Sigmoid colon (tissue), 3 donors: ENCODE measurements at regions not wholly inside any gene's neighbourhood (a gene's known extent, or its start where the extent isn't known, plus 50 kb on each side); places are given as distances from the start of the nearest gene placed in this dataset.
"Not testable (repeated sequence)": the region's sequence is repeated elsewhere in the genome, so short reads cannot be mapped to it uniquely, and the experiment has no call there.

Experiments used
- POLR2A ChIP-seq, 2 donors: fragments of 450-650 bp; IDR thresholded peaks; one replicate each; pipeline ENCODE4 v1.6.1; 2016; ENCODE audit warnings: antibody characterized with exemption in 2 of 2, mild to moderate bottlenecking in 2 of 2, moderate library complexity in 2 of 2
- TF ChIP-seq, protein P1 (sequence below), 4 experiments: fragments of 450-650 bp in 3 of 4; fragments of 200-600 bp in 1 of 4; IDR thresholded peaks; one replicate each; pipeline ENCODE4 v1.5.1; 2016 to 2019; ENCODE audit warnings: antibody characterized with exemption in 4 of 4, mild to moderate bottlenecking in 3 of 4, moderate library complexity in 2 of 4

DNA sequence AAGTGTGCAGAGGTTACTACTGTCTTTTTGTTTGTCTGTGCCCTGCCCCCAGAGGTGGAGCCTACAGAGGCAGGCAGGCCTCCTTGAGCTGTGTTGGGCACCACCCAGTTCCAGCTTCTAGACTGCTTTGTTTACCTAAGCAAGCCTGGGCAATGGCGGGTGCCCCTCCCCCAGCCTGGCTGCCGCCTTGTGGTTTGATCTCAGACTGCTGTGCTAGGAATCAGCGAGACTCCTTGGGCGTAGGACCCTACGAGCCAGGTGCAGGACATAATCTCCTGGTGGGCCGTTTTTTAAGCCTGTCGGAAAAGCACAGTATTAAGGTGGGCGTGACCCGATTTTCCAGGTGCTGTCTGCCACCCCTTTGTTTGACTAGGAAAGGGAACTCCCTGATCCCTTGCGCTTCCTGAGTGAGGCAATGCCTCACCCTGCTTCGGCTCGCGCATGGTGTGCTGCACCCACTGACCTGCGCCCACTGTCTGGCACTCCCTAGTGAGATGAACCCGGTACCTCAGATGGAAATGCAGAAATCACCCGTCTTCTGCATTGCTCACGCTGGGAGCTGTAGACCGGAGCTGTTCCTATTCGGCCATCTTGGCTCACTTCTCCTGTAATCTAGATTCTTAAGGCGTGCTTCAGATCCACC, 365.7 kb downstream of the NEBL start:
- TF ChIP-seq, protein P1, sequence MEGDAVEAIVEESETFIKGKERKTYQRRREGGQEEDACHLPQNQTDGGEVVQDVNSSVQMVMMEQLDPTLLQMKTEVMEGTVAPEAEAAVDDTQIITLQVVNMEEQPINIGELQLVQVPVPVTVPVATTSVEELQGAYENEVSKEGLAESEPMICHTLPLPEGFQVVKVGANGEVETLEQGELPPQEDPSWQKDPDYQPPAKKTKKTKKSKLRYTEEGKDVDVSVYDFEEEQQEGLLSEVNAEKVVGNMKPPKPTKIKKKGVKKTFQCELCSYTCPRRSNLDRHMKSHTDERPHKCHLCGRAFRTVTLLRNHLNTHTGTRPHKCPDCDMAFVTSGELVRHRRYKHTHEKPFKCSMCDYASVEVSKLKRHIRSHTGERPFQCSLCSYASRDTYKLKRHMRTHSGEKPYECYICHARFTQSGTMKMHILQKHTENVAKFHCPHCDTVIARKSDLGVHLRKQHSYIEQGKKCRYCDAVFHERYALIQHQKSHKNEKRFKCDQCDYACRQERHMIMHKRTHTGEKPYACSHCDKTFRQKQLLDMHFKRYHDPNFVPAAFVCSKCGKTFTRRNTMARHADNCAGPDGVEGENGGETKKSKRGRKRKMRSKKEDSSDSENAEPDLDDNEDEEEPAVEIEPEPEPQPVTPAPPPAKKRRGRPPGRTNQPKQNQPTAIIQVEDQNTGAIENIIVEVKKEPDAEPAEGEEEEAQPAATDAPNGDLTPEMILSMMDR (IDR thresholded peaks at IDR 0.05), result peak in 1 of 4 experiments; percentile 8
- TF ChIP-seq POLR2A (IDR thresholded peaks at IDR 0.05), result not testable (repeated sequence)
